Suppressor macrophage treated with lipopolysaccharide for 4 hours (primary cell): ENCODE measurements at regions not wholly inside any gene's neighbourhood (a gene's known extent, or its start where the extent isn't known, plus 50 kb on each side); places are given as distances from the start of the nearest gene placed in this dataset.

Experiments
- DNase-seq: peaks from one replicate; pipeline ENCODE4 v3.0.0-alpha.2; 2020

GRCh38 chr17:77899498-77899897 is 59.0 kb upstream of the TNRC6C start:
- DNase-seq = no peak

- peak; percentile 23 for DNase-seq
These were observed 57.0 kb upstream of the TNRC6C start for GRCh38 chr17:77901481-77901880.

GRCh38 chr17:77905266-77905665 is 53.2 kb upstream of the TNRC6C start:
- DNase-seq = no peak

- DNase-seq = no peak
These were observed 52.7 kb upstream of the TNRC6C start for GRCh38 chr17:77905766-77906165.

- DNase-seq = no peak
These were observed 52.1 kb upstream of the TNRC6C start for GRCh38 chr17:77906377-77906871.

GRCh38 chr17:77907497-77908461 is 50.7 kb upstream of the TNRC6C start:
- DNase-seq = no peak

- no peak for DNase-seq
These were observed 50.0 kb upstream of the TNRC6C start for GRCh38 chr17:77908501-77908900.
